ENCODE measurements at regions not wholly inside any gene's neighbourhood (a gene's known extent, or its start where the extent isn't known, plus 50 kb on each side); places are given as distances from the start of the nearest gene placed in this dataset.

DNA sequence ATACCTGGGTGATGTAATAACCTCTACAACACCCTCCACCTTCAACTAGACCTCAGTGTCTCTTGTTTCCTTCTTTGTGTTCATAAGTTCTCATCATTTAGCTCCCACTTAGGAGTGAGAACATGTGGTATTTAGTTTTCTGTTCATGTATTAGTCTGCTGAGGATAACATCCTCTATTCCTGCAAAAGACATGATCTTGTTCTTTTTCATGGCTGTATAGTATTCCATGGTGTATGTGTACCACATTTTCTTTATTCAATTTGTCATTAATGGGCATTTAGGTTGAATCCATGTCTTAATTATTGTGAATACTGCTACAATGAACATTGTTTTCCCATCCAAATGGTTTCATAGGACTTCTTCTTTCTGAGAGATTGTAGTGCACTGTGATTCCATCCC is 135.7 kb downstream of the MBL2 start:
- ChIA-PET CTCF (no interaction called here), POLR2A (no interaction called here)
- Mint-ChIP-seq H3K9me3 (peaks cover 6% of the 10 kb centered on the region), H3K27ac (no peak overlapping the region), H3K36me3 (ENCODE audit: low read depth) (no peaks in the 10 kb centered on the region), H3K4me3 (no peak overlapping the region), H3K4me1 (ENCODE audit: low read depth) (no peaks in the 10 kb centered on the region), H3K27me3 (no peaks in the 10 kb centered on the region)
- TF ChIP-seq CTCF (IDR thresholded peaks at IDR 0.05), result no peak
- ATAC-seq, result no peak
- intact Hi-C loops (cut with micrococcal nuclease), result no loop called here
- DNase-seq, result no peak

GRCh38 chr10:52637592-52637991 is 135.0 kb downstream of the MBL2 start:
- Mint-ChIP-seq H3K36me3 (ENCODE audit: low read depth) (no peaks in the 10 kb centered on the region), H3K4me1 (ENCODE audit: low read depth) (no peaks in the 10 kb centered on the region), H3K27ac (no peak overlapping the region), H3K9me3 (peaks cover 6% of the 10 kb centered on the region), H3K27me3 (no peaks in the 10 kb centered on the region), H3K4me3 (no peak overlapping the region)
- DNase-seq (no peak), ATAC-seq (no peak)
- TF ChIP-seq CTCF (IDR thresholded peaks at IDR 0.05), result no peak
- CTCF ChIA-PET, result no interaction called here
- POLR2A ChIA-PET, result interaction anchor here (0.6 kb wide), 1 partner anchor 274 kb away, joined by 3 read pairs; no protein-coding TSS in a partner anchor
- intact Hi-C loops (cut with micrococcal nuclease), result no loop called here

DNA sequence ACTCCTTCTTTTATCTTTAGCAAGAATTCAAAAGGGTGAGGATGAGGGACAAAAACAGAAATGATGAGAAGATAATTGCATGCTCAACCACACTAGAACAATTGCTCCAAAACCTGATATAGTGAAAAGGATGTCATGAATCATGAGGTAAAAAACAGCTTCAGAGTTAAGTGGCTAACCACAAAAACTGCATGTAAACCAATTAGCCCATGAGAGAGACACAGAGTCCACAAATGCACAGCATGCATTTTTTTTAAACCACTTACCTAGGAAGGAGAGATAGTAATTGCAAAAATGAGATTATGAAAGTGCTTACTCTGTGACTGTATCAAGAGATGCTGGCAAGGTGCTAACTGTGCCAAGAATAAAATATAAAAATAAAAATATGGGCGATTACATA is 132.9 kb downstream of the MBL2 start:
- Mint-ChIP-seq H3K4me1 (ENCODE audit: low read depth) (no peaks in the 10 kb centered on the region), H3K27me3 (no peaks in the 10 kb centered on the region), H3K27ac (no peak overlapping the region), H3K4me3 (no peak overlapping the region), H3K36me3 (ENCODE audit: low read depth) (no peaks in the 10 kb centered on the region), H3K9me3 (peaks cover 6% of the 10 kb centered on the region)
- TF ChIP-seq CTCF (IDR thresholded peaks at IDR 0.05), result no peak
- ATAC-seq (no peak), DNase-seq (no peak)
- POLR2A ChIA-PET, result no interaction called here
- CTCF ChIA-PET, result no interaction called here
- intact Hi-C loops (cut with micrococcal nuclease), result loop anchor here (5.0 kb wide), 2 partner anchors 88 to 143 kb away; no protein-coding TSS in a partner anchor

DNA sequence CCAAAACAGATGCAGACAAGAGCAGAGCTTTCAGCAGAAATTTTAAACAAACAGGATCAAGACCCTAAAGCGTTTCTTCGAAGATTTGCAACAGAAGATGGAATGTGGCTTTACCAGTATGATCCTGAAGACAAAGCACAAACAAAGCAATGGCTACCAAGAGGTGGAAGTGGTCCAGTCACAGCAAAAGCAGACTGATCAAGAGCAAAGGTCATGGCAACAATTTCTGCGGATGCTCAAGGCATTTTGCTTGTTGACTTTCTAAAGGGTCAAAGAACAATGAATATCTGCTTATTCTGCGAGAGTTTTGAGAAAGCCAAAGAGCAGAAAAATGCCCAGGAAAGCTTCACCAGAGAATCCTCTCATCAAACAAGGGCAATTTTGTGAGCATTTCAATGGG is 130.4 kb downstream of the MBL2 start:
- no peak for DNase-seq
- CTCF ChIA-PET, result no interaction called here
- no peak for TF ChIP-seq CTCF (IDR thresholded peaks at IDR 0.05)
- Mint-ChIP-seq H3K27me3 (no peaks in the 10 kb centered on the region), H3K4me1 (ENCODE audit: low read depth) (no peaks in the 10 kb centered on the region), H3K4me3 (no peak overlapping the region), H3K36me3 (ENCODE audit: low read depth) (no peaks in the 10 kb centered on the region), H3K27ac (no peak overlapping the region), H3K9me3 (peaks cover under 1% of the 10 kb centered on the region)
- POLR2A ChIA-PET, result no interaction called here
- no peak for ATAC-seq
- intact Hi-C loops (cut with micrococcal nuclease), result loop anchor here (5.0 kb wide), 2 partner anchors 85 to 140 kb away; no protein-coding TSS in a partner anchor

DNA sequence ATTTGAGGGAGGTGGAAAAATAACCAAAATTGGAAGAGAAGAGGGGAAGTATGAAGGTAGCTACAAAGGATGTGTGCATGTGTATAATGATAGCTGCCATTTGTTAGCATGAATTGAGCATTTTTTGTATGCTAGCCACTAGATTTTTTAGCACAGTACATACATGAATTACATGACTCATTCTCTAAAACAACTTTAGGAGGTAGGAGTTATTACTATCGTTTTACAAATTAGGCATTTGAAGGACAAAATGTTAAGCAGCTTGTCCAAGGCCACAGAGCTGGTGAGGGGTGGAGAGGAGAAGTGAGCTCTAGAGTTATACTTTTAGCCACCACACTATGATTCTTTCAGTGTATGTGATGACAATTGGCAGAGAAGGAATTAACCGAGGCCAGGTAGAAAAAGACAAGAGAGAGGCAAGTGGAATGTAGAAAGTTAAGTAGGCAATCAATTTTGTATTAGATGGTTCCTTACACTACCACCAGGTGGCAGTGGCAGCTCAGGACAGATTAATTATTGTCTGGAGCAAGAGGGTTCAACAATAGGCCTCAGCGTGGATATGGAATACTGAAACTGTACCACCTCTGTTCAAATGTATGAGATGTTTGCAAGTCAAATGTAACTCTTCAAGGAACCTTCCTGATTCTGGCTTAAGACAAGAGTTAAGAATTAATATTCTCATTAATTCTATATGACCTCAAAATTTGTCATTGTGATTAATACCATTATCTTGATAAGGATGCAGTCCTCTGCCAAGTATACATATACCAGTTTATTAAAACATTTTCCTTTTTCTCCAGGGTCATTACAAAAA is 128.0 kb downstream of the MBL2 start:
- ATAC-seq (no peak), DNase-seq (peak; percentile 38)
- H3K36me3 Mint-ChIP-seq (ENCODE audit: low read depth), result no peaks in the 10 kb centered on the region
- no peaks in the 10 kb centered on the region for H3K27me3 Mint-ChIP-seq
- no peaks in the 10 kb centered on the region for H3K4me1 Mint-ChIP-seq (ENCODE audit: low read depth)
- intact Hi-C loops (cut with micrococcal nuclease), result loop anchor here (5.0 kb wide), 2 partner anchors 83 to 138 kb away; no protein-coding TSS in a partner anchor
- H3K27ac Mint-ChIP-seq, result no peak overlapping the region
- H3K4me3 Mint-ChIP-seq, result no peak overlapping the region
- H3K9me3 Mint-ChIP-seq, result no peaks in the 10 kb centered on the region
- peak; percentile 65 for TF ChIP-seq CTCF (IDR thresholded peaks at IDR 0.05)
- CTCF ChIA-PET, result interaction anchor here (0.8 to 3.2 kb wide), 10 partner anchors 9 to 135 kb away, joined by 3 to 27 read pairs (median 4); no protein-coding TSS in a partner anchor
- POLR2A ChIA-PET, result no interaction called here

All from activated CD8-positive, alpha-beta T cell treated with anti-CD3 and anti-CD28 coated beads for 36 hours (primary cell).